Muscle layer of duodenum (tissue), 2 donors: ENCODE measurements at regions not wholly inside any gene's neighbourhood (a gene's known extent, or its start where the extent isn't known, plus 50 kb on each side); places are given as distances from the start of the nearest gene placed in this dataset.

Experiments
- H3K27ac ChIP-seq: one replicate; pipeline ENCODE4 v1.7.0; 2013; ENCODE audit warnings: mild to moderate bottlenecking, low read length
- H3K27me3 ChIP-seq: one replicate; pipeline ENCODE4 v1.7.0; 2013; ENCODE audit warnings: low read depth, mild to moderate bottlenecking, control low read depth, low read length
- H3K36me3 ChIP-seq, 2 donors: one replicate each; pipeline ENCODE4 v1.7.0; 2013; ENCODE audit warnings: low read length in 2 of 2, control low read depth in 1 of 2, mild to moderate bottlenecking in 1 of 2; ENCODE audit not compliant: insufficient read depth in 2 of 2, control insufficient read depth in 1 of 2
- H3K4me1 ChIP-seq, 2 donors: one replicate each; pipeline ENCODE4 v1.7.0; 2013; ENCODE audit warnings: low read length in 2 of 2, mild to moderate bottlenecking in 2 of 2, control low read depth in 1 of 2, moderate library complexity in 1 of 2; ENCODE audit not compliant: insufficient read depth in 2 of 2, control insufficient read depth in 1 of 2
- H3K4me3 ChIP-seq, 2 donors: one replicate each; pipeline ENCODE4 v1.7.0; 2013; ENCODE audit warnings: low read length in 2 of 2, low read depth in 1 of 2, mild to moderate bottlenecking in 1 of 2
- H3K9me3 ChIP-seq, 2 donors: one replicate each; pipeline ENCODE4 v1.7.0; 2013; ENCODE audit warnings: low read length in 2 of 2, control low read depth in 1 of 2, mild to moderate bottlenecking in 1 of 2; ENCODE audit not compliant: control insufficient read depth in 1 of 2
- donor health status: healthy.

DNA sequence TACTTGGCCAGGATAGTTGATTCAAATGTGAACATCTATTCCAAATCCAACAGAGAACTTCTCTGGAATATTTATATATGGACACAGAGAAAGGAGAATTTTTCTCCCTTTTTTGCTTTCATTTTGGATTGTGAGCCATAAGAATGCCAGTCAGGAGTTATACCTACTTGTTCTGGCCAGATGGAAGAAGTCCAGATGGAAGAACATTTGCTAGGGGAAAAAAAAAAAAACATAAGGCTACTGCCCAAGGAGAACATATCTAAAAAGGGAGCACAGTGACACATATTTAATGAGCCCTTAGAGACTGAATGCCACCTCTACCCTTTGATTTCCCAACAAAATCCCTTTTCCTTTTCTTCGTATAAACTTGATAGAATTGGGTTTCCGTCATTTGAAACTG, 61.7 kb upstream of the PPP2R2B start:
- Histone ChIP-seq H3K36me3 (no peaks in the 10 kb centered on the region), H3K9me3 (no peaks in the 10 kb centered on the region), H3K4me3 (no peak overlapping the region), H3K27me3 (no peaks in the 10 kb centered on the region), H3K27ac (no peak overlapping the region), H3K4me1 (no peaks in the 10 kb centered on the region)

DNA sequence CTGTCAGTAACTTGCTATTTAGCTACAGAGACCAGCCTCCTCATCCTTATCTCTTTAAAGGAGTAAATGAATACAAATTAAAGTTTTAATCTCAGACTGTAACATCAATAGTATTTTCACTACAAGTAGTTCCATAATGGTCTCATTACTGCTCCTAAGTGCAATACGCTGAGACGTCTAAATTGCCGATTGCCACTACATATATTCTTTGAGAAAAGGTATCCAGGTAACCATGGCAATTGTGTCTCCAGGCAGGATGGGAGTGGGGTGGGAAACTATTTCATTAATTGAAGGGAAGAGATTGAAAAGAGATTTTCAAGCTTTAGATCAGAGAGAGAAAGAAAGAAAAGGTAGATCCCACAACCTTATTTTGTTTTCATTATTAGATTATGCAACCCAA, 65.5 kb upstream of the PPP2R2B start:
- Histone ChIP-seq H3K4me1 (no peaks in the 10 kb centered on the region), H3K27me3 (no peaks in the 10 kb centered on the region), H3K9me3 (no peaks in the 10 kb centered on the region), H3K27ac (no peak overlapping the region), H3K4me3 (no peak overlapping the region), H3K36me3 (no peaks in the 10 kb centered on the region)

GRCh38 chr5:146944764-146945616, 66.4 kb upstream of the PPP2R2B start:
- Histone ChIP-seq H3K27me3 (no peaks in the 10 kb centered on the region), H3K9me3 (no peaks in the 10 kb centered on the region), H3K27ac (no peak overlapping the region), H3K4me1 (no peaks in the 10 kb centered on the region), H3K4me3 (no peak overlapping the region), H3K36me3 (no peaks in the 10 kb centered on the region)

- H3K36me3 ChIP-seq = no peaks in the 10 kb centered on the region
- H3K27me3 ChIP-seq = no peaks in the 10 kb centered on the region
- no peaks in the 10 kb centered on the region for H3K9me3 ChIP-seq
- no peaks in the 10 kb centered on the region for H3K4me1 ChIP-seq
- H3K27ac ChIP-seq = no peak overlapping the region
- H3K4me3 ChIP-seq = no peak overlapping the region
These were observed 67.1 kb upstream of the PPP2R2B start for GRCh38 chr5:146945617-146946084.

- no peaks in the 10 kb centered on the region for H3K9me3 ChIP-seq
- no peaks in the 10 kb centered on the region for H3K4me1 ChIP-seq
- no peak overlapping the region for H3K27ac ChIP-seq
These were observed 68.8 kb upstream of the PPP2R2B start for GRCh38 chr5:146947181-146947941.

DNA sequence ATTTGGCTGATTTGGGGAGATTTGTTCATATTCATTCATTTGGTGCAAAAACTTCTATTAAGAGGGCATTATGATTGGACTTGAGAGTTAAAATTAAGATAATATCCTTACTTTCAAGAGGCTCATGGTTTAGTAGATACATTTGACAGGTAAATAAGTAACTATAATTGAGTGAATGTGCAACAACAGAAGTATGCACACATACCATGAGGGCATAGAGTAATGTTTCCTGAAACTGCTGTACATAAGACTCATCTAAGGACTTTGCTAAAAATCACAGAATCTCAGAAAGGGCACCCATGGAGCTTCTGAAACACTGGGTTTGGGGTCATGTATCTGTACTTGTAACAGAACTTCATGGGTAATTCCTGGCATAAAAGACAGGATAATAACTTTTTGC, 70.1 kb upstream of the PPP2R2B start:
- Histone ChIP-seq H3K4me3 (no peak overlapping the region), H3K4me1 (no peaks in the 10 kb centered on the region), H3K36me3 (no peaks in the 10 kb centered on the region), H3K9me3 (no peaks in the 10 kb centered on the region), H3K27ac (no peak overlapping the region), H3K27me3 (no peaks in the 10 kb centered on the region)

More at GRCh38 chr5:146947181-146947941, 68.8 kb upstream of the PPP2R2B start:
- Histone ChIP-seq H3K27me3 (no peaks in the 10 kb centered on the region), H3K36me3 (no peaks in the 10 kb centered on the region), H3K4me3 (no peak overlapping the region)

GRCh38 chr5:146952168-146952567, 73.6 kb upstream of the PPP2R2B start:
- Histone ChIP-seq H3K27ac (no peak overlapping the region), H3K4me1 (no peaks in the 10 kb centered on the region), H3K27me3 (no peaks in the 10 kb centered on the region), H3K36me3 (no peaks in the 10 kb centered on the region), H3K9me3 (no peaks in the 10 kb centered on the region), H3K4me3 (no peak overlapping the region)

DNA sequence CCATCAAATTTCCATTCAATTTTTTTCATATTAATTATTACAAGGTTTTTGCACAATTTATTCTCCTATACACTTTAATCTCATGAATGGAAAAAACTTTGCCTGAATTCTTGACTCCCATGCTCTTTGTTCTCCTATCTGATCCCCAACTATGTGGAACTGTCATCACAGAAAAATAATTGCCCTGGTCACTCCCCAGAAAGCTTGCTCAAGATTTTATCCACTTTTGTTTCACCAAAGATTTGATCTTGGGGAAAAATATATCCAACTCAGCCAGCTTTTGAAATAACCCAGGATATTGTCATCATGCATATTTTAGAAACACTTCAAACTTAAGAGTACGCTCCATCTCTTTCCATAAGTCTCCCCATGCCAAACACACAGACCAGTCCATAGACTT, 77.7 kb upstream of the PPP2R2B start:
- no peaks in the 10 kb centered on the region for H3K4me1 ChIP-seq
- no peaks in the 10 kb centered on the region for H3K36me3 ChIP-seq
- no peaks in the 10 kb centered on the region for H3K9me3 ChIP-seq
- H3K4me3 ChIP-seq = no peak overlapping the region
- H3K27ac ChIP-seq = no peak overlapping the region
- no peaks in the 10 kb centered on the region for H3K27me3 ChIP-seq

DNA sequence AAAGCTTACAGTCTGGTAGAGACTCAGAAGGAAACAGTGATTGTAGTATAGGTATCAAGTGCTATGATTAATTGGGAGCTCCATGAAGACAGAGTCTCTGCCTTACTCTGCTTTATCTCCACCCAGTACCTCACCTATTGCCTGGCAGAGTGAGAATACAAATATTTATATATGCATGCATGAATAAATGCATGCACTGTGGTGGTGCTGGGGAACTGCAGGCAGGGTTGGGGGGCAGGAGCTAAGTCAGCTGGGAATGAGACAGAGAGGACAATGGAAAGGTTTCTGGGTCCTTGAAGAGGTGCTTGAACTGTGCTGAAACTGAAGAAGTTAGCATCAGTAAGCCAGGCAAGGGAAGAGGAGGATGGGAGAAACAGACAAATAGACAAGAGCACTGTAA, 80.8 kb upstream of the PPP2R2B start:
- Histone ChIP-seq H3K27me3 (no peaks in the 10 kb centered on the region), H3K4me1 (no peaks in the 10 kb centered on the region), H3K9me3 (no peaks in the 10 kb centered on the region), H3K27ac (no peak overlapping the region), H3K36me3 (no peaks in the 10 kb centered on the region), H3K4me3 (no peak overlapping the region)

DNA sequence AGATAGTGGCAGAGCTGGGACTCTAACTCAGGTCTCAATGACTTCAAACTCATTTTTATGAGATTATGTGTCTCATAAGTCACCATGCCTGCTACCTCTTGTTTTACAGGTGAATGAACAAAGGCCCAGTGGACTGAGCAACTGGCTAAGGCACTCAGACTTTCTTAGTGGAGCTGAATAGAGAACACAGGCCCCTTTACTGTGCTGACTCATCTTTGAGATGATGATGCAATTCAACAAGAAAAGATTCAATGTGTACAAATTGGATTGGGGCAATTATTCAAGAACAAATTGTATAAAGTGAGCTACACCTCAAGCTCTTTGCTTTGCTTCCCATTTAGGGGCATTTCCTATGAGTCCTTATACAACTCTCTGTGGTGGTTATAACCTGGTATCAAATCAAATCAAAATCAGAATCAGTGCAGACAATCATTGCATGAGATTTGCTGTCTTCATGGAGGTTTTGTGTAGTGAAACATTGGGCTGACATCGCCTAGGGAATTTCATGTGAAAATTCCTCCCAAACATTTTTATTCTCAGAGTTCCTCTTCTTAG, 84.3 kb upstream of the PPP2R2B start:
- no peaks in the 10 kb centered on the region for H3K36me3 ChIP-seq

More for the DNA sequence above, 84.3 kb upstream of the PPP2R2B start:
- Histone ChIP-seq H3K9me3 (no peaks in the 10 kb centered on the region), H3K27ac (no peak overlapping the region), H3K27me3 (no peaks in the 10 kb centered on the region), H3K4me1 (peaks cover 0 to 14% of the 10 kb centered on the region in 2 donors), H3K4me3 (no peak overlapping the region)
